Stomach (tissue), 8 donors: ENCODE measurements at regions not wholly inside any gene's neighbourhood (a gene's known extent, or its start where the extent isn't known, plus 50 kb on each side); places are given as distances from the start of the nearest gene placed in this dataset.

Experiments
- DNase-seq, 2 donors: peaks; one replicate each; pipeline versions ENCODE4 v3.0.0 to v3.0.0-alpha.2; 2013 to 2019
- H3K27ac ChIP-seq, 5 donors: fragments of 200-600 bp in 4 of 5; sonication (generic) in 4 of 5; one replicate each; pipeline ENCODE4 v1.5.1; 2013 to 2019; ENCODE audit warnings: mild to moderate bottlenecking in 1 of 5, moderate library complexity in 1 of 5
- H3K27me3 ChIP-seq, 3 donors: fragments of 200-600 bp; sonication (generic); one replicate each; pipeline ENCODE4 v1.5.1; 2017 to 2019; ENCODE audit warnings: mixed run types in 1 of 3
- H3K36me3 ChIP-seq, 4 donors: fragments of 200-600 bp; sonication (generic); 1 replicate in 3 of 4; 2 replicates in 1 of 4; pipeline ENCODE4 v1.5.1; 2016 to 2019
- H3K4me1 ChIP-seq, 4 donors: fragments of 200-600 bp; sonication (generic); one replicate each; pipeline ENCODE4 v1.5.1; 2016 to 2019
- H3K4me3 ChIP-seq, 4 donors: fragments of 200-600 bp; sonication (generic) in 3 of 4; one replicate each; pipeline ENCODE4 v1.5.1; 2016 to 2019; ENCODE audit warnings: mild to moderate bottlenecking in 1 of 4
- H3K9me3 ChIP-seq, 4 donors: fragments of 200-600 bp; sonication (generic); one replicate each; pipeline ENCODE4 v1.5.1; 2016 to 2019
- POLR2A ChIP-seq, 4 donors: fragments of 450-650 bp; IDR thresholded peaks; one replicate each; pipeline ENCODE4 v1.6.1; 2016; ENCODE audit warnings: antibody characterized with exemption in 4 of 4, control low read depth in 2 of 4, mild to moderate bottlenecking in 1 of 4, moderate library complexity in 1 of 4
- POLR2AphosphoS5 ChIP-seq, 3 donors: sonication (generic); formaldehyde crosslinking; IDR thresholded peaks; one replicate each; pipeline ENCODE4 v1.6.1; 2016; ENCODE audit warnings: antibody characterized with exemption in 3 of 3
- WGBS, 5 donors: extraction: QIAGEN DNeasy Blood & Tissue Kit in 3 of 5; methylation state at CpG; one replicate each; pipeline versions ENCODE4 v1.1.5 to v1.1.7; 2013 to 2018; 5-methylcytosine and 5-hydroxymethylcytosine counted together
- intact Hi-C: fragments of 100-400 bp; cut with DNase I; formaldehyde crosslinking; loops from one replicate; pipeline ENCODE4 v1.15.1; 2023; ENCODE audit warnings: low total_unique reads
- donor health status: healthy with polysubstance abuse.
- donor health status: Bipolar disorder and iron deficiency.
- donor health status: healthy.

GRCh38 chr15:69997161-69997485, 100.6 kb downstream of the TLE3 start:
- Histone ChIP-seq H3K27ac (peak overlapping the region in 1 of 5 donors; percentile 21), H3K27me3 (no peaks in the 10 kb centered on the region), H3K4me3 (no peak overlapping the region), H3K36me3 (no peaks in the 10 kb centered on the region), H3K4me1 (peaks cover 3 to 18% (median 7%) of the 10 kb centered on the region in 4 donors), H3K9me3 (peaks cover 0 to 7% (median 0%) of the 10 kb centered on the region in 4 donors)
- 38 to 68% (median 41%) methylated on average over 9 to 10 of the region's 10 CpGs for WGBS, 5 donors
- peak; percentile 50 to 70 for DNase-seq
- intact Hi-C loops: no loop called here
- TF ChIP-seq POLR2A (IDR thresholded peaks at IDR 0.05) (no peak), POLR2AphosphoS5 (IDR thresholded peaks at IDR 0.05) (peak in 1 of 3 donors; percentile 19)
